Brain pericyte (primary cell): ENCODE measurements at regions not wholly inside any gene's neighbourhood (a gene's known extent, or its start where the extent isn't known, plus 50 kb on each side); places are given as distances from the start of the nearest gene placed in this dataset.

Experiments used
- DNase-seq: peaks from one replicate; pipeline ENCODE4 v3.0.0-alpha.2; 2012; ENCODE audit warnings: low read depth, low spot score

- no peak for DNase-seq
Measured at GRCh38 chr12:11568155-11568761, 81.2 kb upstream of the ETV6 start.

GRCh38 chr12:11568762-11569478 is 80.6 kb upstream of the ETV6 start:
- peak; percentile 47 for DNase-seq

- no peak for DNase-seq
Measured at GRCh38 chr12:11569716-11570115, 79.8 kb upstream of the ETV6 start.

GRCh38 chr12:11573880-11574279 is 75.6 kb upstream of the ETV6 start:
- DNase-seq, result no peak

- DNase-seq, result no peak
Measured at GRCh38 chr12:11576104-11576503, 73.4 kb upstream of the ETV6 start.

- DNase-seq, result no peak
Measured at GRCh38 chr12:11577658-11578260, 71.7 kb upstream of the ETV6 start.

GRCh38 chr12:11578461-11578993 is 70.9 kb upstream of the ETV6 start:
- DNase-seq, result no peak

GRCh38 chr12:11580125-11580751 is 69.2 kb upstream of the ETV6 start:
- DNase-seq, result peak; percentile 61

- peak; percentile 15 for DNase-seq
Measured at GRCh38 chr12:11581179-11581755, 68.2 kb upstream of the ETV6 start.

- DNase-seq, result no peak
Measured at GRCh38 chr12:11584221-11584855, 65.1 kb upstream of the ETV6 start.

- DNase-seq, result no peak
Measured at GRCh38 chr12:11592484-11592883, 57.0 kb upstream of the ETV6 start.

- DNase-seq, result no peak
Measured at GRCh38 chr12:11593013-11593412, 56.5 kb upstream of the ETV6 start.

- no peak for DNase-seq
Measured at GRCh38 chr12:11595080-11595479, 54.4 kb upstream of the ETV6 start.

GRCh38 chr12:11596141-11596540 is 53.3 kb upstream of the ETV6 start:
- no peak for DNase-seq

- no peak for DNase-seq
Measured at GRCh38 chr12:11598900-11599299, 50.6 kb upstream of the ETV6 start.
